HT-29 (cell line): ENCODE measurements at regions not wholly inside any gene's neighbourhood (a gene's known extent, or its start where the extent isn't known, plus 50 kb on each side); places are given as distances from the start of the nearest gene placed in this dataset.

ENCODE experiments used
- DNase-seq: peaks from one replicate; pipeline ENCODE4 v3.0.0-alpha.2; 2015; ENCODE audit warnings: low spot score

DNA sequence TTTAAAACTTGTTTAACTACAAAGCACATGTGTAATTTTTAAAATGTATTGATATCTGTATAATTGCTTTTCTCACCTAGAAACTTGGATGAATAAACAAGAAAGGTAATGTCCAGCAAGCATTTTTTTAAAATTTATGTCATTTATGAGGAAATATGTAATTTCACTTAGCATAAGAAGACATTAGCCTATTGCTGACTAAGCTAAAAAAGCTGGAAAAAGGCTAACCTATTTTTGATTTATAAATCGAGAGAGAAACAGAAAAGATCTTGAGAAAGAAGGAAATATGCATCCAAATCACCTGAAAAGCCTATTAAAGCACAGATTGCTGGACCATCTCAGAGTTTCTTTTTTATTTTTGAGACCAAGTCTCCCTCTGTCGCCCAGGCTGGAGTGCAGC, 1181.3 kb downstream of the SLITRK1 start:
- no peak for DNase-seq

DNA sequence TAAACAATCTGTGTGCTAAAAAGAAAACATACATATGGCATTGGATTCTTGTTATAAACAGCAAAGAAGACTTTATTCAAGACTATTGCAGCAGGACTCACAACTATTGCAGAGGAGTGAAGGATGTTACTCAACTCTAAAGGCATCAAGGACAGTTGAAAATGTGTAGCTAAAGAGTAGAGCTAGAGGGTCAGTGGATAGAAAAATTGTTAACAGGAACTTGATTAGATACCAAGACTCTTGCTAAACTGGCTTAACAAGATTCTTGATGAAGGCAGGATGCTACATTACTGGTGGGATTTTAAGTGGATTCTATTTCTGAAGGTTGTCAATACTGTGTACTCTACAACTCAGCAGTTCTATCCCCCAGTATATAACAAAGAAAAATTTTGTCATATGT, 1183.3 kb downstream of the SLITRK1 start:
- DNase-seq, result peak; percentile 7

GRCh38 chr13:82698383-82698782, 1183.9 kb downstream of the SLITRK1 start:
- no peak for DNase-seq

GRCh38 chr13:82693607-82694006, 1188.7 kb downstream of the SLITRK1 start:
- DNase-seq, result no peak

GRCh38 chr13:82688400-82688994, 1193.8 kb downstream of the SLITRK1 start:
- DNase-seq, result no peak

- DNase-seq, result no peak
Observed at GRCh38 chr13:82687884-82688283, 1194.4 kb downstream of the SLITRK1 start.

DNA sequence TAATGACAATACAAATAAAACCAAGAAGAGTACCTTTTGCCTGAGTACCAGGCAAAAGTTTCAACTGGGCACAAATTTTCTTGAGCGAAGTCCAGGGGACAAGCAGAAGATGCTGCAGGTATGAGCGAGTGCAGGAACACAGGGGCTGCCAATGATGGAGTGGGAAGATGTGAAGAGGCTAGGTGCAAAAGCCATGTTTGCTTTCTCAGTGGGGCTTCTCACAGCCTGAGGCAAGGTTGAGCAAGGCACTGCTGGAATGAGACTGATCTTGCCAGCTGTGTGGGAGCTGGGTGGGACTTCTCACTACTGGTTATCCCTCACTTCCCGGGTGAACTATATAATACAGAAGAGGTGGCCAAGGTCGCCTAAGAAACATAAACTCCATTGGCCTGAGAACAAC, 1200.7 kb downstream of the SLITRK1 start:
- no peak for DNase-seq

DNA sequence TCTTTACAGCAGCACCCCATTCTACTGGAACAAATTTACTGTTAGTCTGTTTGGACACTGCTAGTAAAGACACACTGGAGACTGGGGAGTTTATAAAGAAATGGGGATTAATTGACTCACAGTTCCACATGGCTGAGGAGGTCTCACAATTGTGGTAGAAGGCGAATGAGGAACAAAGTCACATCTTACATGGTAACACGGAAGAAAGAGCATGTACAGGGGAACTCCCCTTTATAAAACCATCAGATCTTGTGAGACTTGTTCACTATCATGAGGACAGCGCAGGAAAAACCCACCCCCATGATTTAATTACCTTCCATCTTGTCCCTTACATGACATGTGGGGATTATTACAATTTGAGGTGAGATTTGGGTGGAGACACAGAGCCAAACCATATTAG, 1204.2 kb downstream of the SLITRK1 start:
- no peak for DNase-seq

GRCh38 chr13:82675024-82675423, 1207.2 kb downstream of the SLITRK1 start:
- no peak for DNase-seq

DNA sequence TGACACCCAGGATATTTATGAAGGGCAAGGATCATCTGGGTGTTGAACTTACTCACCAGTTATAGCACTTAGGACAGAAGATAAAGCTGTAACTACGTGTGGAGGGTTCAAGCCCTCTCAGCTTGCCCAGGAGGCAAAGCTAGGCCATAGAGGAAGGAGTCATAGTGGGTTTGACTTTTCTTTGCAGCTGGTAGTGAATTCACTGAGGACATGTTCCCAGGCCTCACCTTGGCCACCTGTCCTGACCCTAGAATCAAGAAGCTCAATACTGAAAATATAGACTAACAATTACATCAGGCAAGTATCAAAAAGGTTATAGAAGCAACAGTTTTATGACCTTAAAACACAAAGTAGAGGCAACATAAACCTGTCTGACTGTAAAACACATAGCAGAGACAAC, 1207.7 kb downstream of the SLITRK1 start:
- no peak for DNase-seq

DNA sequence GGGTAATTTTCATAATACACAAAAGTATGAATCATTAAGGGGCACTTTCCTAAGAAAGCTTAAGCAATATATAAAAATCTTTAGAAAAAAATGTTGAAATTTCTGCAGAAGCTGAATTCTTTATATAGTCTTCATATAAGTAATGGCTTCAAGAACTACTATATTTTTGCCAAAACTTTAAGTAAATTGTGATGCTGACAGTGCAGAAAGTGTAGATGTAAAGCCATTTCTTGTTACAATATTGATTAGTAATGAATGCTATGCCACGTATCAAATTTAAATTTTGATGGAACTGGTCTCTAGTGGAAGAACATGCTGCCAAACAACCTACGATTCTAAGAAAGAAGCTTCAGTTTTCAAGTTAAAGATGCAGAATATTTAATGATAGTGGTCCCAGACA, 1210.0 kb downstream of the SLITRK1 start:
- no peak for DNase-seq

DNA sequence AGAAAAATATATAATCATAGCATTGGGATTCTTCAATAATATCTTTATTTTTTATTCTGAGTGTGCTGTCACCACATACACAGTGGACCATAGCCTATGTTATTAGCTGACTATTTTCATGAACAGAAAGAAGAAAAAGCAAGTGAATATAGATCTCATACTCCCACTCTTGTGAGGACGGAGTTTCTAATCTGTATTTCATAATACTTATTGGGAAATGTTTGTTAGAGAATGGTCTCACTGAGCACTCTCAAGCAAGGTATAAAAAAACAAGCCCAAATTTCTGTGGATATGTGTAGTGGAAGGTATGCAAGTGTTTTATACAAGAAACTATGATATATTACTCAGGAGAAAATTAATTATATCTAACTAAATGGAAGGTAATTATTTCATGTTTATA, 1218.1 kb downstream of the SLITRK1 start:
- no peak for DNase-seq

- DNase-seq, result no peak
Observed at GRCh38 chr13:82661126-82661525, 1221.1 kb downstream of the SLITRK1 start.

DNA sequence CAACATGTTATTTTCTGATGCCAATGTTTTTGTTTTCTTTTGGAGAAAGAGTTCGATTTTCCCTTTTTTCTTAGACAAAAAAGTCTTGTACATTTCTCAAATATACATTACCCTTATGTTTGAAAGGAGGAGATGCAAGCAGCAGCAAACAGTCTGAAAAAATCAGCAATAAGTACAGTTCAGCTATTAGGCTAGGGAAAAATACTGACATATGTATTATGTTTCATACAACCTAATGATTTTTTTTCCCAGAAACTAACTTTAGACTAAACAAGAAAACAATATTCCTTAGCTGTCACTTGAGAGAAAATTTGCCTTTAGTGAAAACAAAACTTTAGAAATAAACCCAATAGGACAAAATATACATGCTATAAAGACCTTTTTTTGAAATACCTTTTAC, 1223.5 kb downstream of the SLITRK1 start:
- no peak for DNase-seq

GRCh38 chr13:82657471-82657870, 1224.8 kb downstream of the SLITRK1 start:
- DNase-seq, result no peak

DNA sequence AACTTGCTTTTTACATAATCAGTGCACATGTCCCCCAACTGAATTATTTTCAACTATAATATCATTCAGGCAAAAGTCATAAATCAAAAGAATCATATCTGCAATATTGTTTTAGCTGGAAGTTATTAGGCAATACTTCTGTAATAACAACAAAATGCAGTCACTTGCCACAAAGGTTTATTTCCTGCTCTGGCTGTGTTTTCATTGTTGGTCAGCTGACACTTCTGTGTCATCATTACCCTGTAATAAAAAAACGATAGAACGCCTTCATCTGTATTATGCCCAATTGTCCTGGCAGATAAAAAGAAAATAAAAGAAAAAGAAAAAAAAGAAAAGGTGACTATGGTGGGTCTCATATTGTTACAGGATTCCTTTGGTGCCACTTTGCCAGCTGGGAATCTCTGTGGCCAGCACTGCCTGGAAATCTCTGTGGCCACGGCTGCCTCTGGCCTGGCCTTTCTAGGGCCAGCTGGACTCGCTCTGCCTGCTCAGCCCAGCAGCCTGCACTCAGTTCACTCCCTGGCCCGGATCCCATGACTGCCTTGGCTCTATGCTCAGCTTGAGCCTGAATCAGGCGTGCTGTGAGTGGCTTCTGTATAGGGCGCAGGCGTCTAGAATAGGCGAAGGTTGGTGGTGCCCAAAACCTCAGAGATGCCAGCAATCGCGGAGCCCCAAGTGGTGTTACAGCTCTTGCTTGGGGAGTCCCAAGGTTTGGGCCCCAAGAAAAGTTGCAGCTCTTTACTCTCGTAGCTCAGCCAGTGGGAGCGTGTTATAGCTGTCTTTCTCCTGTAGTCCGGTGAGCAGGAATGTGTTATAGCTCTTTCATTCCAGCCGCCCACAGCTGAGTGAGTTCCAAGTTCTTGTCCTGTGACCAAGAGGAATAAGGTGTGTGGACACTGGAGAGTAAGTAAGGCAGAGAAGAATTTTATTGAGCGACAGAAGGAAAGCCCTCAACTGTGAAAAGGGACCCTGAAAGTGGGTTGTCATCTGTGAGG, 1227.1 kb downstream of the SLITRK1 start:
- DNase-seq, result peak; percentile 29

DNA sequence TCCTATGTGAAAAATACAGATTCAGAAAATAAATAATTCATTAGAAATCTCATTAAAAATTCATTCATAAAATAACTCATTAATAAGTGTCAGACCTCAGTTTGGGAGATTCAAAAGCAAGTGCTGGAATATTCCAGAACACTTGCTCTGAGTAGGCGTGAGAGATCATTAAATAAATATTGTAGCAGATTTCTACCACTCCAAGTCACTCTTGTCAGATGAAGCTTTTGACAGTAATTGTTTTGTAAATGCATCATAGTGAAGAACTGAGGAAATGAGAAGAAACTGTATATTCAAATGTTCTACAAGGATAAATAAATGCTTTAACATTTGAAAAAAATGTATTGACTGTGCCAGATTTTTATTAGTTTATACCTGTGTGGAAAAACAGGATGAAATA, 1228.1 kb downstream of the SLITRK1 start:
- no peak for DNase-seq

DNA sequence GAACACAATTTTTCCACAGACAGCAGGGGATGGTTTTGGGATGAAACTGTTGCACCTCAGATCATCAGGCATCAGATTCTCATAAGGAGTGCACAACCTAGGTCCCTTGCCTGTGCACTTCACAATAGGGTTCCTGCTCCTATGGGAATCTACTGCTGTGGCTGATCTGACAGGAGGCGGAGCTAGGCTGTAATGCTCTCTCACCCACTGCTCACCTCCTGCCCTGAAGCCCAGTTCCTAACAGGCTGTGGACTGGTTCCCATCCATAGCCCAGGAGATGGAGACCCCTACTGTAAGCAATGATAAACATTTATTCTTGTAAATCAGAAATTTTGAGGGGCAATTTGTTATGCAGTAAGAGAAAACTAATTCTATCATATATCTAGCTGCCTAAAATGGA, 1234.7 kb downstream of the SLITRK1 start:
- DNase-seq, result no peak

GRCh38 chr13:82636119-82636518, 1246.2 kb downstream of the SLITRK1 start:
- DNase-seq, result peak; percentile 22

DNA sequence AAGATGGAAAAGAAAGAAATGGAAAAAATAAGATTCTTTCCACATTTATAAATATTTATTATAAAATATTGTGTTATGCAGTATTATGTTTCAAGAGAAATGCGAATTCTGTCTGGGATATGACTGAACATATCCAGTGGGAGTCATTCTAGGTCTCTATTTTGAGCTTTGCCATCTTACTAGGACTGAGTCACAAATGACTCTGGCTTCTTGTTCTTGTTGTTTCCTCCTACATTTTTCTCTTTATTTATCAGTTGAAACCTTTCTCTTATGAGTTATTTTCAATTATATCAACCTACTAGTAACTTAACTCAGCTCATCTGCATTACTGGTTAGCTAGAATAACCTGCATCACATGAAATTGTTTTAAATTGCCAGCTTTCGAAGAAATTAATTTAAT, 1247.3 kb downstream of the SLITRK1 start:
- DNase-seq, result no peak

DNA sequence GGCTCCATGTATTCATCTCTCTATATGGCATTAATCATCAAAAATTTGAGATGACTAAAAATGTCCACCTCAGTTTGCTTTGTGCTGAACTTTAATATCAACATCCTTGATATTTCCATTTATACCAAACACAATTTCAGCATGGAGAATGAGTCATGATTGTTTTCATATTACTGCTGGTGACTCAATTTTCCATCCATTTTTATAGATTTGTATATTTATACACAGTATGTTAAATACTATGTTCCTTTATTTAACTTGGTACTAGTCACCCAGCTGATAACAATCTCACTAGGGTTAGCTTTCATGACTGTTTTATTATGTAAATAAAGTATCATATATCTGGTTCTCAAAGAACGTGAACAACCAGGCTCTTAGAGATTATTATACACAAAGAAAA, 1255.1 kb downstream of the SLITRK1 start:
- peak; percentile 30 for DNase-seq

DNA sequence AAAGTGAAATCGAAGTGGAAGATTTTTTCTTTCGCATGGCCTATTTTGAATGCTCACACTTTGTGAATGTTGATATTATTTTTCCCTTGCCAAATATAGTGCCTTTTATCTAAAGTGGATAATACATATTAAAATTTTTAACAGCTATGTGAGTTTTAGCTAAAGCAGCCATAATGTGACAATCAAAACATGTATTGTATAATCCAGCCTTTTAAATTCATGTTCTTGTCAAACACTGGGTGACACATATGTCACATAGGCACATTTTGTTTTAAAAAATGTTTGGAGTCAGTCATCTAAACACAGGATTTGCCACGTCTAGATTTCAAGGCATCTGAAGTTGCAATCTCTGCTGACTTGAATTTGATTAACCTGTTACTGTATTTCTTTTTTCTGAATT, 1256.6 kb downstream of the SLITRK1 start:
- DNase-seq, result no peak

DNA sequence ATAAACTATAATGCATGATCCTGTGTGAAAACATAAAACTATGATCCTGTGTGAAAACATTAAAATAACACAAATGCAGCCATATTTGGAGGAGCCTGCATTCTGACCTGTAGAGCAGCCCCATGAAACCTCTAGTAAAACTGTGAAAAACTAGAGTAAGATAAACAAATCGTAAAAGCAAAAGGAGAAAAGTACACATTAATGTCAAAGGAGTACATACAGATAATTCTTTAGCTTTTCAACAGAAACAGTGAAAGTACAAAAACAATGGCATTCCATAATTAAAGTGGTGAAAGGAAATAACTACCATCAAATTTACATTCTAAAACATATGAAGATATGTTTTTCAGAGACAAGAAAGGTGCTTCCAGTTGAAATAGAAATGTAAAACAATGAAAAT, 1267.2 kb downstream of the SLITRK1 start:
- DNase-seq, result no peak
